Neutrophil (primary cell): ENCODE measurements at regions not wholly inside any gene's neighbourhood (a gene's known extent, or its start where the extent isn't known, plus 50 kb on each side); places are given as distances from the start of the nearest gene placed in this dataset.

Experiments
- H3K27ac ChIP-seq: fragments of 200-600 bp; sonication (generic); 2 replicates; pipeline ENCODE4 v1.5.1; 2016; ENCODE audit warnings: mild to moderate bottlenecking, moderate library complexity
- H3K27me3 ChIP-seq: fragments of 200-600 bp; sonication (generic); 2 replicates; pipeline ENCODE4 v1.6.0; 2016; ENCODE audit warnings: mild to moderate bottlenecking
- H3K36me3 ChIP-seq: fragments of 200-600 bp; sonication (generic); 2 replicates; pipeline ENCODE4 v1.5.1; 2017
- H3K4me1 ChIP-seq, 2 experiments: fragments of 200-600 bp in 1 of 2; sonication (generic) in 1 of 2; 1 replicate in 1 of 2; 2 replicates in 1 of 2; pipeline versions ENCODE4 v1.5.1 to v1.6.1; 2013 to 2016; ENCODE audit warnings: low read depth in 1 of 2, low read length in 1 of 2, mild to moderate bottlenecking in 1 of 2, moderate library complexity in 1 of 2; ENCODE audit not compliant: control insufficient read depth in 1 of 2, insufficient read depth in 1 of 2
- H3K4me3 ChIP-seq, 2 experiments: fragments of 200-600 bp in 1 of 2; sonication (generic) in 1 of 2; 1 replicate in 1 of 2; 2 replicates in 1 of 2; pipeline ENCODE4 v1.5.1; 2013 to 2016; ENCODE audit warnings: low read depth in 1 of 2, low read length in 1 of 2, mild to moderate bottlenecking in 1 of 2, moderate library complexity in 1 of 2
- H3K9me3 ChIP-seq: fragments of 200-600 bp; sonication (generic); 2 replicates; pipeline ENCODE4 v1.5.1; 2016
- CTCF ChIP-seq: fragments of 200-600 bp; sonication (generic); IDR thresholded peaks from 2 replicates; pipeline ENCODE4 v1.5.1; 2016; ENCODE audit warnings: antibody characterized with exemption

GRCh38 chr13:106701771-106702341 is 133.9 kb upstream of the ARGLU1 start:
- no peak overlapping the region for H3K4me3 ChIP-seq
- H3K36me3 ChIP-seq, result no peaks in the 10 kb centered on the region
- H3K4me1 ChIP-seq, result no peaks in the 10 kb centered on the region
- no peak for TF ChIP-seq CTCF
- no peaks in the 10 kb centered on the region for H3K27me3 ChIP-seq
- no peaks in the 10 kb centered on the region for H3K9me3 ChIP-seq
- no peak overlapping the region for H3K27ac ChIP-seq

- no peak for TF ChIP-seq CTCF
- no peaks in the 10 kb centered on the region for H3K27me3 ChIP-seq
- no peak overlapping the region for H3K27ac ChIP-seq
- no peak overlapping the region for H3K4me3 ChIP-seq
- no peaks in the 10 kb centered on the region for H3K9me3 ChIP-seq
- no peaks in the 10 kb centered on the region for H3K4me1 ChIP-seq
- H3K36me3 ChIP-seq, result no peaks in the 10 kb centered on the region
These were observed 132.5 kb upstream of the ARGLU1 start for GRCh38 chr13:106700439-106700838.

- Histone ChIP-seq H3K4me3 (no peak overlapping the region), H3K9me3 (no peaks in the 10 kb centered on the region), H3K4me1 (no peaks in the 10 kb centered on the region), H3K27ac (no peak overlapping the region), H3K27me3 (no peaks in the 10 kb centered on the region), H3K36me3 (no peaks in the 10 kb centered on the region)
- no peak for TF ChIP-seq CTCF
These were observed 132.1 kb upstream of the ARGLU1 start for GRCh38 chr13:106700007-106700406.

- TF ChIP-seq CTCF, result no peak
- Histone ChIP-seq H3K4me3 (no peak overlapping the region), H3K27me3 (no peaks in the 10 kb centered on the region), H3K9me3 (no peaks in the 10 kb centered on the region), H3K36me3 (no peaks in the 10 kb centered on the region), H3K4me1 (no peaks in the 10 kb centered on the region), H3K27ac (no peak overlapping the region)
These were observed 131.4 kb upstream of the ARGLU1 start for GRCh38 chr13:106699311-106699710.

GRCh38 chr13:106696719-106697118 is 128.8 kb upstream of the ARGLU1 start:
- Histone ChIP-seq H3K4me3 (no peak overlapping the region), H3K36me3 (no peaks in the 10 kb centered on the region), H3K27ac (no peak overlapping the region), H3K27me3 (no peaks in the 10 kb centered on the region), H3K4me1 (no peaks in the 10 kb centered on the region), H3K9me3 (no peaks in the 10 kb centered on the region)
- no peak for TF ChIP-seq CTCF

- H3K9me3 ChIP-seq, result no peaks in the 10 kb centered on the region
- no peak overlapping the region for H3K4me3 ChIP-seq
- TF ChIP-seq CTCF, result no peak
- no peak overlapping the region for H3K27ac ChIP-seq
- no peaks in the 10 kb centered on the region for H3K27me3 ChIP-seq
- H3K4me1 ChIP-seq, result no peaks in the 10 kb centered on the region
- H3K36me3 ChIP-seq, result no peaks in the 10 kb centered on the region
These were observed 128.2 kb upstream of the ARGLU1 start for GRCh38 chr13:106696140-106696539.
